ENCODE measurements at regions not wholly inside any gene's neighbourhood (a gene's known extent, or its start where the extent isn't known, plus 50 kb on each side); places are given as distances from the start of the nearest gene placed in this dataset.

DNA sequence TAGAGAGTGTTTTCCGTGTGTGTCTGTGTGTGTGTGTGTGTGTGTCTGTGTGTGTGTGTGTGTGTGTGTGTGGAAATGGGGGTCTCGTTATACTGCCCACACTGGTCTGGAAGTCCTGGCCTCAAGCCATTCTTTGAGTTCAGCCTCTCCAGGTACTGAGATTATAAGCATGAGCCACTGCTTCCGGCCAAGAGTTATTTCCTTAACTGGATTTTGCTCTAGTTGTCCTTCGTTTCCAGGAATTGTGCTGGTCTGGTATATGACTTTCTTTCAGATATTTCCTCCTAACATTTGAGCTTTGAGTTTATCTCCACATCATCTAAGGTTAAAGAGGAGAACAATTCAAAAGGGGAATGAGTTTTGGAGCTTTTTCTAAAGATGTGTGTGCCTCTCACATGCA lies 124.8 kb downstream of the SH3BGRL2 start:
- Histone ChIP-seq H2BK120ac (ENCODE audit: low read depth, low read length) (no peak overlapping the region), H2AK5ac (ENCODE audit: low read length, severe bottlenecking) (no peak overlapping the region), H3K9me3 (ENCODE audit: control insufficient read depth, low read length) (no peaks in the 10 kb centered on the region), H2BK5ac (ENCODE audit: low read depth, low read length, poor library complexity, severe bottlenecking) (no peak overlapping the region), H3K4me2 (ENCODE audit: low read length, poor library complexity, severe bottlenecking) (no peak overlapping the region), H3K14ac (ENCODE audit: low read length in 2 of 2) (no peak overlapping the region), H3K36me3 (ENCODE audit: control insufficient read depth in 1 of 2, insufficient read depth in 2 of 2, low read depth in 1 of 2, low read length in 2 of 2) (no peaks in the 10 kb centered on the region), H4K8ac (ENCODE audit: low read length) (no peak overlapping the region), H3K27me3 (ENCODE audit: control insufficient read depth in 1 of 2, insufficient read depth in 1 of 2, low read length in 2 of 2) (peaks cover 0 to 3% of the 10 kb centered on the region in 2 experiments), H3K79me1 (replicated peaks; ENCODE audit: low read length, poor library complexity, severe bottlenecking) (no peaks in the 10 kb centered on the region), H3K9ac (ENCODE audit: low read length) (no peak overlapping the region), H3K4me3 (ENCODE audit: insufficient read depth in 1 of 2, low read depth in 1 of 2, low read length in 2 of 2) (no peak overlapping the region), H3K27ac (ENCODE audit: low read length, poor library complexity, severe bottlenecking) (no peak overlapping the region), H4K91ac (ENCODE audit: low read length) (no peak overlapping the region), H3K4ac (ENCODE audit: low read depth in 1 of 2, low read length in 2 of 2) (no peak overlapping the region), H3K23ac (ENCODE audit: low read length in 2 of 2) (no peak overlapping the region), H3K18ac (ENCODE audit: low read depth in 1 of 2, low read length in 2 of 2) (no peak overlapping the region), H3K4me1 (ENCODE audit: control insufficient read depth, insufficient read depth, low read depth, low read length) (no peaks in the 10 kb centered on the region), H2BK12ac (ENCODE audit: low read length in 2 of 2) (no peak overlapping the region), H2BK15ac (ENCODE audit: low read depth, poor library complexity, severe bottlenecking) (no peak overlapping the region), H2AFZ (ENCODE audit: low read depth, low read length) (no peak overlapping the region)
- WGBS, result 89% methylated on average over 3 of the region's 4 CpGs
- no peak for DNase-seq
